ENCODE measurements at regions not wholly inside any gene's neighbourhood (a gene's known extent, or its start where the extent isn't known, plus 50 kb on each side); places are given as distances from the start of the nearest gene placed in this dataset.

- TF ChIP-seq CTCF (conservative IDR thresholded peaks at IDR 0.05; ENCODE audit: control insufficient read depth, insufficient read depth, low read depth, low read length), result no peak
- no peak for DNase-seq (ENCODE audit: low read depth)
- H3K4me3 ChIP-seq (ENCODE audit: control insufficient read depth, low read depth, low read length), result no peak overlapping the region
These were observed 103.1 kb upstream of the NKX1-1 start for GRCh38 chr4:1509366-1509765.

GRCh38 chr4:1508161-1509160 lies 102.2 kb upstream of the NKX1-1 start:
- TF ChIP-seq CTCF (conservative IDR thresholded peaks at IDR 0.05; ENCODE audit: control insufficient read depth, insufficient read depth, low read depth, low read length), result no peak
- no peak for DNase-seq (ENCODE audit: low read depth)
- H3K4me3 ChIP-seq (ENCODE audit: control insufficient read depth, low read depth, low read length), result no peak overlapping the region

- TF ChIP-seq CTCF (conservative IDR thresholded peaks at IDR 0.05; ENCODE audit: control insufficient read depth, insufficient read depth, low read depth, low read length), result no peak
- H3K4me3 ChIP-seq (ENCODE audit: control insufficient read depth, low read depth, low read length), result no peak overlapping the region
- no peak for DNase-seq (ENCODE audit: low read depth)
These were observed 100.9 kb upstream of the NKX1-1 start for GRCh38 chr4:1506956-1507721.

- no peak for DNase-seq (ENCODE audit: low read depth)
- no peak for TF ChIP-seq CTCF (conservative IDR thresholded peaks at IDR 0.05; ENCODE audit: control insufficient read depth, insufficient read depth, low read depth, low read length)
- no peak overlapping the region for H3K4me3 ChIP-seq (ENCODE audit: control insufficient read depth, low read depth, low read length)
These were observed 99.5 kb upstream of the NKX1-1 start for GRCh38 chr4:1505511-1506460.

GRCh38 chr4:1504595-1505500 lies 98.6 kb upstream of the NKX1-1 start:
- no peak overlapping the region for H3K4me3 ChIP-seq (ENCODE audit: control insufficient read depth, low read depth, low read length)
- TF ChIP-seq CTCF (conservative IDR thresholded peaks at IDR 0.05; ENCODE audit: control insufficient read depth, insufficient read depth, low read depth, low read length), result no peak
- no peak for DNase-seq (ENCODE audit: low read depth)
